Activated B cell treated with CpG ODN at 0.5 μM for 24 hours (primary cell): ENCODE measurements at regions not wholly inside any gene's neighbourhood (a gene's known extent, or its start where the extent isn't known, plus 50 kb on each side); places are given as distances from the start of the nearest gene placed in this dataset.

Experiments
- ATAC-seq: fragments of 200-7000 bp; cut with Tn5 transposase; one replicate; pipeline ENCODE4 v1.10.0; 2021; ENCODE audit warnings: low read depth, mild to moderate bottlenecking, moderate library complexity
- CTCF ChIA-PET: fragments of 350-600 bp; sonication (Branson Sonifier 250); formaldehyde crosslinking; loops from one replicate; lab custom pipeline; 2021; ENCODE audit warnings: antibody characterized with exemption; lab: Charles Lee
- POLR2A ChIA-PET: fragments of 350-600 bp; sonication (Branson Sonifier 250); formaldehyde crosslinking; loops from one replicate; lab custom pipeline; 2021; ENCODE audit warnings: antibody characterized with exemption; lab: Charles Lee
- DNase-seq: peaks from one replicate; pipeline ENCODE4 v3.0.0; 2022
- H3K27ac Mint-ChIP-seq: one replicate; pipeline ENCODE4 v1.8.0; 2020; ENCODE audit warnings: mixed read lengths
- H3K27me3 Mint-ChIP-seq: one replicate; pipeline ENCODE4 v1.8.0; 2021; ENCODE audit warnings: mixed read lengths
- H3K36me3 Mint-ChIP-seq: one replicate; pipeline ENCODE4 v1.8.0; 2021; ENCODE audit warnings: low read depth, mixed read lengths
- H3K4me1 Mint-ChIP-seq: one replicate; pipeline ENCODE4 v1.8.0; 2021; ENCODE audit warnings: mixed read lengths
- H3K4me3 Mint-ChIP-seq: one replicate; pipeline ENCODE4 v1.8.0; 2020; ENCODE audit warnings: mild to moderate bottlenecking, mixed read lengths
- H3K9me3 Mint-ChIP-seq: one replicate; pipeline ENCODE4 v1.8.0; 2020; ENCODE audit warnings: mixed read lengths
- CTCF ChIP-seq: fragments of 200-600 bp; IDR thresholded peaks from one replicate; pipeline ENCODE4 v1.8.0; 2022; ENCODE audit warnings: antibody characterized with exemption, mild to moderate bottlenecking
- intact Hi-C: fragments of 100-400 bp; cut with micrococcal nuclease; formaldehyde crosslinking; loops from one replicate; pipeline ENCODE4 v1.15.1; 2024

- Mint-ChIP-seq H3K4me3 (no peak overlapping the region), H3K27me3 (peaks cover 26% of the 10 kb centered on the region), H3K36me3 (no peaks in the 10 kb centered on the region), H3K4me1 (no peaks in the 10 kb centered on the region), H3K9me3 (no peaks in the 10 kb centered on the region), H3K27ac (no peak overlapping the region)
- no peak for TF ChIP-seq CTCF
- POLR2A ChIA-PET, result no interaction called here
- intact Hi-C loops, result no loop called here
- CTCF ChIA-PET, result no interaction called here
- ATAC-seq, result no peak
- DNase-seq, result no peak
Measured at GRCh38 chr17:6355196-6355595, 79.7 kb downstream of the AIPL1 start.

GRCh38 chr17:6352801-6353560 lies 81.9 kb downstream of the AIPL1 start:
- Mint-ChIP-seq H3K9me3 (no peaks in the 10 kb centered on the region), H3K27me3 (peaks cover 29% of the 10 kb centered on the region), H3K36me3 (no peaks in the 10 kb centered on the region), H3K4me3 (no peak overlapping the region), H3K27ac (no peak overlapping the region), H3K4me1 (no peaks in the 10 kb centered on the region)
- no peak for ATAC-seq
- no peak for DNase-seq
- ChIA-PET CTCF (no interaction called here), POLR2A (no interaction called here)
- intact Hi-C loops, result no loop called here
- no peak for TF ChIP-seq CTCF

- POLR2A ChIA-PET, result no interaction called here
- Mint-ChIP-seq H3K36me3 (no peaks in the 10 kb centered on the region), H3K9me3 (no peaks in the 10 kb centered on the region), H3K4me1 (no peaks in the 10 kb centered on the region), H3K4me3 (no peak overlapping the region), H3K27ac (no peak overlapping the region), H3K27me3 (peaks cover 28% of the 10 kb centered on the region)
- ATAC-seq (no peak), DNase-seq (no peak)
- no peak for TF ChIP-seq CTCF
- intact Hi-C loops, result no loop called here
- CTCF ChIA-PET, result no interaction called here
Measured at GRCh38 chr17:6352016-6352415, 82.9 kb downstream of the AIPL1 start.

- no peaks in the 10 kb centered on the region for H3K4me1 Mint-ChIP-seq
- H3K4me3 Mint-ChIP-seq, result no peak overlapping the region
- H3K9me3 Mint-ChIP-seq, result no peaks in the 10 kb centered on the region
- peaks cover 20% of the 10 kb centered on the region for H3K27me3 Mint-ChIP-seq
- H3K36me3 Mint-ChIP-seq, result no peaks in the 10 kb centered on the region
- ChIA-PET POLR2A (no interaction called here), CTCF (no interaction called here)
- no peak for TF ChIP-seq CTCF
- H3K27ac Mint-ChIP-seq, result no peak overlapping the region
- ATAC-seq (no peak), DNase-seq (no peak)
- intact Hi-C loops, result no loop called here
Measured at GRCh38 chr17:6350806-6351205, 84.1 kb downstream of the AIPL1 start.

- DNase-seq (no peak), ATAC-seq (no peak)
- CTCF ChIA-PET, result no interaction called here
- Mint-ChIP-seq H3K4me1 (no peaks in the 10 kb centered on the region), H3K9me3 (no peaks in the 10 kb centered on the region), H3K4me3 (no peak overlapping the region), H3K27ac (no peak overlapping the region), H3K27me3 (peaks cover 15% of the 10 kb centered on the region), H3K36me3 (no peaks in the 10 kb centered on the region)
- no peak for TF ChIP-seq CTCF
- POLR2A ChIA-PET, result no interaction called here
- intact Hi-C loops, result no loop called here
Measured at GRCh38 chr17:6348891-6349290, 86.0 kb downstream of the AIPL1 start.
